Hepatocyte (in vitro differentiated cells): ENCODE measurements at regions not wholly inside any gene's neighbourhood (a gene's known extent, or its start where the extent isn't known, plus 50 kb on each side); places are given as distances from the start of the nearest gene placed in this dataset.
A peak's percentile ranks its signal among the peaks of the same experiment; 100 is the strongest.
"Not testable (repeated sequence)": the region's sequence is repeated elsewhere in the genome, so short reads cannot be mapped to it uniquely, and the experiment has no call there.

ENCODE experiments used
- DNase-seq: peaks from one replicate; pipeline ENCODE4 v3.0.0-alpha.2; 2016; ENCODE audit warnings: low spot score
- H2AFZ ChIP-seq: fragments of 200-600 bp; sonication (generic); 2 replicates; pipeline ENCODE4 v1.6.0; 2016; ENCODE audit warnings: antibody characterized with exemption, mild to moderate bottlenecking
- H3K27ac ChIP-seq: fragments of 200-600 bp; sonication (generic); 2 replicates; pipeline ENCODE4 v1.5.1; 2016; ENCODE audit warnings: mild to moderate bottlenecking
- H3K27me3 ChIP-seq: fragments of 200-600 bp; sonication (generic); 2 replicates; pipeline ENCODE4 v1.6.1; 2016
- H3K36me3 ChIP-seq: fragments of 200-600 bp; sonication (generic); replicated peaks from 2 replicates; pipeline ENCODE4 v1.5.1; 2016; ENCODE audit warnings: low read depth; ENCODE audit not compliant: insufficient read depth
- H3K4me1 ChIP-seq: fragments of 200-600 bp; sonication (generic); 2 replicates; pipeline ENCODE4 v1.5.1; 2016; ENCODE audit warnings: mild to moderate bottlenecking, moderate library complexity; ENCODE audit not compliant: insufficient read depth
- H3K4me2 ChIP-seq: fragments of 200-600 bp; sonication (generic); 2 replicates; pipeline ENCODE4 v1.6.0; 2016
- H3K4me3 ChIP-seq: fragments of 200-600 bp; sonication (generic); 2 replicates; pipeline ENCODE4 v1.5.1; 2016; ENCODE audit warnings: mild to moderate bottlenecking
- H3K79me2 ChIP-seq: fragments of 200-600 bp; sonication (generic); 2 replicates; pipeline ENCODE4 v1.6.0; 2017; ENCODE audit warnings: mild to moderate bottlenecking
- H3K9me2 ChIP-seq: fragments of 200-600 bp; sonication (generic); replicated peaks from 2 replicates; pipeline ENCODE4 v1.6.0; 2017; ENCODE audit warnings: mild to moderate bottlenecking; ENCODE audit not compliant: insufficient read depth
- H3K9me3 ChIP-seq: fragments of 200-600 bp; sonication (generic); 2 replicates; pipeline ENCODE4 v1.5.1; 2016; ENCODE audit warnings: low read depth, mild to moderate bottlenecking
- H4K20me1 ChIP-seq: fragments of 200-600 bp; sonication (generic); 2 replicates; pipeline ENCODE4 v1.6.0; 2016; ENCODE audit warnings: mild to moderate bottlenecking; ENCODE audit not compliant: insufficient read depth, poor library complexity, severe bottlenecking
- CTCF ChIP-seq: fragments of 200-600 bp; sonication (generic); IDR thresholded peaks from 2 replicates; pipeline ENCODE4 v1.5.1; 2016; ENCODE audit warnings: antibody characterized with exemption, mild to moderate bottlenecking; ENCODE audit not compliant: poor library complexity
- EZH2 ChIP-seq: fragments of 200-600 bp; sonication (generic); IDR thresholded peaks from 2 replicates; pipeline ENCODE4 v1.6.1; 2016; ENCODE audit warnings: antibody characterized with exemption, mild to moderate bottlenecking, borderline replicate concordance
- EZH2phosphoT487 ChIP-seq: fragments of 200-600 bp; sonication (generic); IDR thresholded peaks from one replicate; pipeline ENCODE4 v1.6.1; 2018; ENCODE audit warnings: antibody characterized with exemption, mild to moderate bottlenecking, low read depth, moderate library complexity; ENCODE audit not compliant: unreplicated experiment, severe bottlenecking
- WGBS: methylation state at CpG from one replicate; pipeline ENCODE4 v1.1.6; 2016; ENCODE audit warnings: low lambda C conversion rate; ENCODE audit errors: missing lambda C conversion rate; 5-methylcytosine and 5-hydroxymethylcytosine counted together

GRCh38 chr17:52442350-52442749 is 283.8 kb upstream of the CA10 start:
- Histone ChIP-seq H3K4me1 (no peaks in the 10 kb centered on the region), H3K4me3 (no peak overlapping the region), H3K79me2 (no peaks in the 10 kb centered on the region), H2AFZ (no peak overlapping the region), H3K4me2 (no peak overlapping the region), H3K9me2 (no peaks in the 10 kb centered on the region), H3K9me3 (no peaks in the 10 kb centered on the region), H4K20me1 (no peaks in the 10 kb centered on the region), H3K36me3 (no peaks in the 10 kb centered on the region), H3K27ac (no peak overlapping the region), H3K27me3 (no peaks in the 10 kb centered on the region)
- TF ChIP-seq CTCF (no peak), EZH2phosphoT487 (no peak), EZH2 (no peak)
- WGBS, result 86% methylated on average over 2 of the region's 2 CpGs
- DNase-seq, result no peak

GRCh38 chr17:52420555-52421078 is 262.1 kb upstream of the CA10 start:
- Histone ChIP-seq H3K9me2 (no peaks in the 10 kb centered on the region), H4K20me1 (no peaks in the 10 kb centered on the region), H3K9me3 (no peaks in the 10 kb centered on the region), H3K27ac (no peak overlapping the region), H3K36me3 (no peaks in the 10 kb centered on the region), H3K4me2 (no peak overlapping the region), H3K4me1 (no peaks in the 10 kb centered on the region), H3K79me2 (no peaks in the 10 kb centered on the region), H3K4me3 (no peak overlapping the region), H3K27me3 (no peaks in the 10 kb centered on the region), H2AFZ (no peak overlapping the region)
- TF ChIP-seq EZH2 (no peak), EZH2phosphoT487 (no peak), CTCF (no peak)
- DNase-seq, result no peak
- WGBS, result 81% methylated on average over 2 of the region's 2 CpGs

- DNase-seq, result no peak
- no peaks in the 10 kb centered on the region for H3K9me2 ChIP-seq
- H3K27ac ChIP-seq, result no peak overlapping the region
- no peaks in the 10 kb centered on the region for H4K20me1 ChIP-seq
- no peaks in the 10 kb centered on the region for H3K27me3 ChIP-seq
- H3K4me2 ChIP-seq, result no peak overlapping the region
- no peaks in the 10 kb centered on the region for H3K36me3 ChIP-seq
- no peaks in the 10 kb centered on the region for H3K79me2 ChIP-seq
- 55% methylated on average over 3 of the region's 3 CpGs for WGBS
- H3K9me3 ChIP-seq, result no peaks in the 10 kb centered on the region
- TF ChIP-seq EZH2 (no peak), CTCF (no peak), EZH2phosphoT487 (no peak)
- H2AFZ ChIP-seq, result no peak overlapping the region
- no peaks in the 10 kb centered on the region for H3K4me1 ChIP-seq
- no peak overlapping the region for H3K4me3 ChIP-seq
These were observed 260.7 kb upstream of the CA10 start for GRCh38 chr17:52419229-52419641.

- no peak overlapping the region for H3K4me3 ChIP-seq
- H3K4me1 ChIP-seq, result no peaks in the 10 kb centered on the region
- no peak overlapping the region for H2AFZ ChIP-seq
- WGBS, result 37% methylated on average over 1 of the region's 1 CpG
- H3K4me2 ChIP-seq, result no peak overlapping the region
- H3K79me2 ChIP-seq, result no peaks in the 10 kb centered on the region
- no peak overlapping the region for H3K27ac ChIP-seq
- no peaks in the 10 kb centered on the region for H3K27me3 ChIP-seq
- DNase-seq, result peak; percentile 13
- no peaks in the 10 kb centered on the region for H3K9me2 ChIP-seq
- TF ChIP-seq CTCF (no peak), EZH2 (no peak), EZH2phosphoT487 (no peak)
- no peaks in the 10 kb centered on the region for H3K36me3 ChIP-seq
- H3K9me3 ChIP-seq, result no peaks in the 10 kb centered on the region
- H4K20me1 ChIP-seq, result no peaks in the 10 kb centered on the region
These were observed 252.3 kb upstream of the CA10 start for GRCh38 chr17:52410781-52411180.

- 63% methylated on average over 15 of the region's 15 CpGs for WGBS
- not testable (repeated sequence) for H3K4me2 ChIP-seq, H3K9me3 ChIP-seq, H3K4me3 ChIP-seq, H3K9me2 ChIP-seq, H3K36me3 ChIP-seq, H3K79me2 ChIP-seq, DNase-seq, H2AFZ ChIP-seq, H4K20me1 ChIP-seq, H3K27me3 ChIP-seq, H3K4me1 ChIP-seq, H3K27ac ChIP-seq
These were observed 250.7 kb upstream of the CA10 start for GRCh38 chr17:52409222-52409621.
